DND-41 (cell line): ENCODE measurements at regions not wholly inside any gene's neighbourhood (a gene's known extent, or its start where the extent isn't known, plus 50 kb on each side); places are given as distances from the start of the nearest gene placed in this dataset.

Experiments used
- CTCF ChIP-seq: IDR thresholded peaks from 2 replicates; pipeline ENCODE4 v1.5.1; 2012; ENCODE audit warnings: borderline replicate concordance, low read length, moderate library complexity, mild to moderate bottlenecking; ENCODE audit not compliant: poor library complexity, severe bottlenecking; ENCODE audit errors: extremely low read depth
- EZH2 ChIP-seq: IDR thresholded peaks from 3 replicates; pipeline ENCODE4 v1.6.1; 2012; ENCODE audit warnings: borderline replicate concordance, low read depth, mild to moderate bottlenecking, moderate library complexity, low read length, inconsistent platforms; ENCODE audit not compliant: severe bottlenecking

DNA sequence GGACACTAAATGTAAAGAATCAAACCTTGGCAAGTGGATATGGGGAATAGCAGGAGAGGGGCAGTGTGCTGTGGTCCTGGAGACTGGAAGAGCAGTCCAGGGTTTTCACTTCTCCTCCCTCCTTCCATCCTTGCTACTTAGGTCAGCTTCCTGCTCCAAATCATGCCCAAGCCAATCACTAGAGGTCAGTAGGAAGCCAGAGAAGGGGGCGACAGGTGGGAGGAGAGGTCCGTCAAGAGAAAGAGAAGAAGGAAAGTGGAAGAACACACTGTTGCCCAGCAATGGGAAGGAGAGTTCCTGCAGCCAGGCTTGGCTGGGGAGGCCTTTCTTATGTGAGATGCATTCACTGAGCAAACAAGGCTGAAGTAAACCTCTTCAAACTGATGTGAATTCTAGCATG, 289.6 kb downstream of the DTWD2 start:
- TF ChIP-seq CTCF = no peak
- TF ChIP-seq EZH2 = no peak
